GM23248 (cell line): ENCODE measurements at regions not wholly inside any gene's neighbourhood (a gene's known extent, or its start where the extent isn't known, plus 50 kb on each side); places are given as distances from the start of the nearest gene placed in this dataset.

Experiments
- DNase-seq: peaks from one replicate; pipeline ENCODE4 v3.0.0-alpha.2; 2015
- H2AFZ ChIP-seq: fragments of 200-600 bp; sonication (generic); 2 replicates; pipeline ENCODE4 v1.6.1; 2016; ENCODE audit warnings: antibody characterized with exemption
- H3F3A ChIP-seq: fragments of 200-600 bp; sonication (generic); 2 replicates; pipeline ENCODE4 v1.6.1; 2016; ENCODE audit warnings: mild to moderate bottlenecking, antibody characterized with exemption, mixed run types; ENCODE audit not compliant: insufficient read depth
- H3K27ac ChIP-seq: fragments of 200-600 bp; sonication (generic); 2 replicates; pipeline ENCODE4 v1.5.1; 2016; ENCODE audit warnings: mild to moderate bottlenecking
- H3K27me3 ChIP-seq: fragments of 200-600 bp; sonication (generic); replicated peaks from 2 replicates; pipeline ENCODE4 v1.6.1; 2016; ENCODE audit warnings: mild to moderate bottlenecking; ENCODE audit not compliant: insufficient read depth
- H3K36me3 ChIP-seq: fragments of 200-600 bp; sonication (generic); 2 replicates; pipeline ENCODE4 v1.6.1; 2016; ENCODE audit warnings: low read depth, mild to moderate bottlenecking
- H3K4me1 ChIP-seq: fragments of 200-600 bp; sonication (generic); 2 replicates; pipeline ENCODE4 v1.6.1; 2016; ENCODE audit warnings: mild to moderate bottlenecking; ENCODE audit not compliant: insufficient read depth
- H3K4me2 ChIP-seq: fragments of 200-600 bp; sonication (generic); one replicate; pipeline ENCODE4 v1.6.1; 2016; ENCODE audit warnings: mild to moderate bottlenecking; ENCODE audit not compliant: unreplicated experiment
- H3K4me3 ChIP-seq: fragments of 200-600 bp; sonication (generic); 2 replicates; pipeline ENCODE4 v1.5.1; 2016; ENCODE audit warnings: mild to moderate bottlenecking
- H3K79me2 ChIP-seq: fragments of 200-600 bp; sonication (generic); 2 replicates; pipeline ENCODE4 v1.6.1; 2016; ENCODE audit warnings: mild to moderate bottlenecking; ENCODE audit not compliant: insufficient read depth
- H3K9ac ChIP-seq: fragments of 200-600 bp; sonication (generic); 2 replicates; pipeline ENCODE4 v1.6.1; 2016; ENCODE audit warnings: mild to moderate bottlenecking
- H3K9me2 ChIP-seq: fragments of 200-600 bp; sonication (generic); 2 replicates; pipeline ENCODE4 v1.6.1; 2016; ENCODE audit warnings: mixed run types, mild to moderate bottlenecking, moderate library complexity; ENCODE audit not compliant: insufficient read depth
- H3K9me3 ChIP-seq: fragments of 200-600 bp; sonication (generic); one replicate; pipeline ENCODE4 v1.6.1; 2017; ENCODE audit warnings: low read depth
- H4K20me1 ChIP-seq: fragments of 200-600 bp; sonication (generic); 2 replicates; pipeline ENCODE4 v1.6.0; 2016; ENCODE audit not compliant: insufficient read depth
- EZH2 ChIP-seq: fragments of 200-600 bp; sonication (generic); IDR thresholded peaks from 2 replicates; pipeline ENCODE4 v1.6.1; 2018; ENCODE audit warnings: antibody characterized with exemption, mild to moderate bottlenecking; ENCODE audit not compliant: insufficient read depth, poor library complexity, severe bottlenecking
- EZH2phosphoT487 ChIP-seq: fragments of 200-600 bp; sonication (generic); IDR thresholded peaks from 2 replicates; pipeline ENCODE4 v1.6.1; 2018; ENCODE audit warnings: antibody characterized with exemption, moderate library complexity, mild to moderate bottlenecking, low read depth; ENCODE audit not compliant: insufficient read depth
- WGBS, 2 experiments: methylation state at CpG; one replicate each; pipeline ENCODE4 v1.1.6; 2015 to 2017; ENCODE audit warnings: low lambda C conversion rate in 2 of 2, low coverage in 1 of 2; ENCODE audit errors: missing lambda C conversion rate in 2 of 2; 5-methylcytosine and 5-hydroxymethylcytosine counted together
- in situ Hi-C: fragments of 300-500 bp; cut with MboI; formaldehyde crosslinking; loops from 2 replicates; pipeline ENCODE4 v1.15.0; 2020

DNA sequence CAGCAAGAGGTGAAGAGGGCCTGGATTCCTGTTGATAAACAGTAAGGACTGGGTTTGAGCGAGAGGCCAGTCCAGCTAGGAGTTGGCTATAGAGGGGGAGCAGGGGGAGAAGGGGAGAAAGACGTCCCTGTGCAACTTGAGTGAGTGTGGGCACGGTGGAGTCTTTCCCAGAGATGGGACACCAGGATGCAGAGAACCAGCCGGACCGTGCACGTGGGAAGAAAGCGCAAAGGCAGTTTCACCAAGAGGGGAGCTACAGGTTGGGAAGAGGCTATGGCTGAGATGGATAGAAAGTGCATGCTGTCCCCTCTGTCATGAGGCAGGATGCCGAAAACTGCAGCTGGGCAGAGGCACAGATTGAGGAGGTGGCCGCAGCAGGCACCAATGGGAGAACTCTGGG, 96.0 kb upstream of the TLE3 start:
- Histone ChIP-seq H3K4me1 (peaks cover 19% of the 10 kb centered on the region), H3K9ac (no peak overlapping the region), H3K4me3 (no peak overlapping the region), H4K20me1 (no peaks in the 10 kb centered on the region), H3K4me2 (no peak overlapping the region), H3K36me3 (no peaks in the 10 kb centered on the region), H3K27ac (no peak overlapping the region), H2AFZ (no peak overlapping the region), H3F3A (peaks cover 6% of the 10 kb centered on the region; the same call in 1 of the 2 replicates), H3K27me3 (no peaks in the 10 kb centered on the region), H3K9me2 (no peaks in the 10 kb centered on the region), H3K9me3 (no peaks in the 10 kb centered on the region), H3K79me2 (no peaks in the 10 kb centered on the region)
- DNase-seq: no peak
- WGBS, 2 experiments: 93 to 97% methylated on average over 9 of the region's 9 CpGs
- TF ChIP-seq EZH2phosphoT487 (no peak), EZH2 (no peak)
- in situ Hi-C loops: no loop called here

DNA sequence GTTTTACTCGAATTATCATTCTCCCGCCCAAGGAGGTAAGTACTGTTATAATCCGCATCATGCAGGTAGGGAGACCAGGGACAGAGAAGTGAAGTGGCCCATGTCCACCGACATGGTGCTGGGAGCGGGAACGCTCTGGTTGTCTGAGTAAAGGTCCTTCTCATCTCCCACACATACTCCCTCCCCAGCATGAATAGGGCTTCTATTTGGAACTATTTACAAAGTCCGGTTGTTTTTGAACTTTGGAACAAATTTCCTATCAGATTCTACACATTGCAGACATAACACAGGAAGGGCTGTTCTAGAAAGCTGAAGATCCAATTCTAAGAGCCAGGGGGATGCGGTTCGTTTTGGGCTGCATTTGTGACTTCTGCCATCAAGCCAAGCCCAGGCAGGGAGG, 94.8 kb upstream of the TLE3 start:
- no peaks in the 10 kb centered on the region for H3K36me3 ChIP-seq
- no peaks in the 10 kb centered on the region for H3K9me2 ChIP-seq
- no peaks in the 10 kb centered on the region for H3K27me3 ChIP-seq
- TF ChIP-seq EZH2phosphoT487: no peak
- no peak for TF ChIP-seq EZH2
- no peaks in the 10 kb centered on the region for H4K20me1 ChIP-seq
- H3K4me1 ChIP-seq: peaks cover 19% of the 10 kb centered on the region
- no peak overlapping the region for H3K4me3 ChIP-seq
- 94 to 95% methylated on average over 9 of the region's 9 CpGs for WGBS, 2 experiments
- H3K79me2 ChIP-seq: no peaks in the 10 kb centered on the region
- no peak overlapping the region for H3K9ac ChIP-seq
- in situ Hi-C loops: no loop called here
- no peak overlapping the region for H2AFZ ChIP-seq
- H3K4me2 ChIP-seq: no peak overlapping the region
- no peak overlapping the region for H3K27ac ChIP-seq
- no peaks in the 10 kb centered on the region for H3K9me3 ChIP-seq
- no peak for DNase-seq
- peaks cover 6% of the 10 kb centered on the region; the same call in 1 of the 2 replicates for H3F3A ChIP-seq

DNA sequence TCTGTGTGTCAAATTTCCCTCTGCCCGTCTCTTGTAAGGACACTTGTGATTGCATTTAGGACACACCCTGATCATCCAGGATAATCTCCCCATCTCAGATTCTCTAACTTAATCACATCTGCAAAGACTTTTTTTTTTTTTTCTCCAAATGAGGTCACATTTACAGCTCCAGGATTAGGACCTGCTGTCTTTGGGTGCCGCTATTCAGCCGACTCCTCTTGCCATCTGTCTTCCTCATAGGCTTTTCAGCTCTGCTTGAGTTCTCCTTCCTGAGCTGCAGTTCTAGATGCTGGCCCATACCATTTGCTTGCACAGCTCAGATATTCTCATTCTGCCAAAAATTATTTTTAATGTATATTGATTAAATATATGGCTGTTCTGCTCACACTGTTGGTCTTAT, 94.3 kb upstream of the TLE3 start:
- no peaks in the 10 kb centered on the region for H3K27me3 ChIP-seq
- DNase-seq: no peak
- no peaks in the 10 kb centered on the region for H3K79me2 ChIP-seq
- peaks cover 16% of the 10 kb centered on the region for H3K4me1 ChIP-seq
- no peaks in the 10 kb centered on the region for H3K9me2 ChIP-seq
- no peak overlapping the region for H2AFZ ChIP-seq
- WGBS, 2 experiments: 97 to 99% methylated on average over 3 of the region's 3 CpGs
- no peak overlapping the region for H3K27ac ChIP-seq
- H3K4me2 ChIP-seq: no peak overlapping the region
- H3K36me3 ChIP-seq: no peaks in the 10 kb centered on the region
- H3K4me3 ChIP-seq: no peak overlapping the region
- no peak overlapping the region for H3K9ac ChIP-seq
- TF ChIP-seq EZH2phosphoT487: no peak
- TF ChIP-seq EZH2: no peak
- no peaks in the 10 kb centered on the region for H3K9me3 ChIP-seq
- in situ Hi-C loops: no loop called here
- peaks cover 2% of the 10 kb centered on the region; the same call in 1 of the 2 replicates for H3F3A ChIP-seq
- no peaks in the 10 kb centered on the region for H4K20me1 ChIP-seq

DNA sequence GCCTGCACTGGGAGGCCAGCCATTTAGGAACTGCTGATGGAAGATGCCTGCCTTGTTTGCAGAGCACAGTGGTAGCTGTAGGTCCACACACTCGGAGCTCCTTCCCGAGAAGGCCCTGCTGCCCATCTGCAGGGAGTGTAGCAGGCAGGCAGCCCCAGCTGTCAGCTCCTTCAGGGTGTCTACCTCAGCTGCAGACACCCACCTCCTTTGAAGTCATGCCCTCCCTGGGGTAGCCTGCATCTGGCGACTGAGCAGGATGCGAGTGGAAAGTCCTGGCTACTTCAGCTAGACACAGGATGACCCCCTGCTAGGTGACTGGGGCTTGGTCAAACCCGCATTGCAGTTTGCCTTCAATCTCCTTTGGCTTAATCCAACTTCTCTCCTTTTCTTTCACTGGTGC, 93.2 kb upstream of the TLE3 start:
- H3K9me3 ChIP-seq: no peaks in the 10 kb centered on the region
- DNase-seq: no peak
- no peaks in the 10 kb centered on the region for H3K79me2 ChIP-seq
- no peak overlapping the region for H3K4me2 ChIP-seq
- H3K9me2 ChIP-seq: no peaks in the 10 kb centered on the region
- in situ Hi-C loops: no loop called here
- 85 to 91% methylated on average over 5 of the region's 5 CpGs for WGBS, 2 experiments
- no peaks in the 10 kb centered on the region for H3F3A ChIP-seq
- H3K27me3 ChIP-seq: no peaks in the 10 kb centered on the region
- H4K20me1 ChIP-seq: no peaks in the 10 kb centered on the region
- H3K4me3 ChIP-seq: no peak overlapping the region
- TF ChIP-seq EZH2: no peak
- no peak for TF ChIP-seq EZH2phosphoT487
- no peak overlapping the region for H2AFZ ChIP-seq
- no peaks in the 10 kb centered on the region for H3K36me3 ChIP-seq
- H3K4me1 ChIP-seq: peaks cover 7% of the 10 kb centered on the region
- H3K9ac ChIP-seq: no peak overlapping the region
- no peak overlapping the region for H3K27ac ChIP-seq
